ENCODE measurements at regions not wholly inside any gene's neighbourhood (a gene's known extent, or its start where the extent isn't known, plus 50 kb on each side); places are given as distances from the start of the nearest gene placed in this dataset.

GRCh38 chr18:79626905-79627749 is 52.5 kb upstream of the CTDP1 start:
- TF ChIP-seq CTCF (IDR thresholded peaks at IDR 0.05): no peak
- no peak for TF ChIP-seq EP300 (IDR thresholded peaks at IDR 0.05)

Measured in tibial nerve (tissue), 4 donors.